ENCODE measurements at regions not wholly inside any gene's neighbourhood (a gene's known extent, or its start where the extent isn't known, plus 50 kb on each side); places are given as distances from the start of the nearest gene placed in this dataset.

DNA sequence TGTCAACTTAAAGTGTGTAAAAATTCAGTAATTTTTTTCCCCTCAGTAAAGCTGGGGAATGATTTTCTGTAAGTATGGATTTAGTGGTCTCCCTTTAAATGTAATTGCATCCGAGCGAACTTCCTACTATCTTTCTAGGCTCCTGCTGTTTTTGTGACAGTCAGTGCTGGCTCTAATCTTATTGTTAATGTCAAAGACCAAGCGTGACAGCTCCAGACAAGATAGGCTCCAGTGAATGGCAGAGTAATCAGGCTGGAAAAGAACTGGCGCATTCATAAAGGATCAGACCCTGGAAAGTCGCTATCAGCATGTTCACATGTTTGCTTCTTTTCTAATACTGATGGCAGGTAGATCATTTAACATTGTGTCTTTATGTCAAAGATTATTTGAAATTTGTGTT lies 908.0 kb upstream of the ATXN8OS start:
- no peaks in the 10 kb centered on the region for H3K36me3 Mint-ChIP-seq
- DNase-seq (ENCODE audit: extremely low spot score, unreplicated experiment) = no peak
- no peaks in the 10 kb centered on the region for H3K4me1 Mint-ChIP-seq (ENCODE audit: unreplicated experiment)
- H3K9me3 Mint-ChIP-seq = no peaks in the 10 kb centered on the region
- H3K27me3 Mint-ChIP-seq = no peaks in the 10 kb centered on the region
- H3K4me3 Mint-ChIP-seq = no peak overlapping the region
- H3K27ac Mint-ChIP-seq = no peak overlapping the region
- TF ChIP-seq, protein P1, sequence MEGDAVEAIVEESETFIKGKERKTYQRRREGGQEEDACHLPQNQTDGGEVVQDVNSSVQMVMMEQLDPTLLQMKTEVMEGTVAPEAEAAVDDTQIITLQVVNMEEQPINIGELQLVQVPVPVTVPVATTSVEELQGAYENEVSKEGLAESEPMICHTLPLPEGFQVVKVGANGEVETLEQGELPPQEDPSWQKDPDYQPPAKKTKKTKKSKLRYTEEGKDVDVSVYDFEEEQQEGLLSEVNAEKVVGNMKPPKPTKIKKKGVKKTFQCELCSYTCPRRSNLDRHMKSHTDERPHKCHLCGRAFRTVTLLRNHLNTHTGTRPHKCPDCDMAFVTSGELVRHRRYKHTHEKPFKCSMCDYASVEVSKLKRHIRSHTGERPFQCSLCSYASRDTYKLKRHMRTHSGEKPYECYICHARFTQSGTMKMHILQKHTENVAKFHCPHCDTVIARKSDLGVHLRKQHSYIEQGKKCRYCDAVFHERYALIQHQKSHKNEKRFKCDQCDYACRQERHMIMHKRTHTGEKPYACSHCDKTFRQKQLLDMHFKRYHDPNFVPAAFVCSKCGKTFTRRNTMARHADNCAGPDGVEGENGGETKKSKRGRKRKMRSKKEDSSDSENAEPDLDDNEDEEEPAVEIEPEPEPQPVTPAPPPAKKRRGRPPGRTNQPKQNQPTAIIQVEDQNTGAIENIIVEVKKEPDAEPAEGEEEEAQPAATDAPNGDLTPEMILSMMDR (conservative IDR thresholded peaks at IDR 0.05) = no peak

- no peaks in the 10 kb centered on the region for H3K4me1 Mint-ChIP-seq (ENCODE audit: unreplicated experiment)
- no peak overlapping the region for H3K27ac Mint-ChIP-seq
Observed at GRCh38 chr13:69198706-69199105, 908.9 kb upstream of the ATXN8OS start.

DNA sequence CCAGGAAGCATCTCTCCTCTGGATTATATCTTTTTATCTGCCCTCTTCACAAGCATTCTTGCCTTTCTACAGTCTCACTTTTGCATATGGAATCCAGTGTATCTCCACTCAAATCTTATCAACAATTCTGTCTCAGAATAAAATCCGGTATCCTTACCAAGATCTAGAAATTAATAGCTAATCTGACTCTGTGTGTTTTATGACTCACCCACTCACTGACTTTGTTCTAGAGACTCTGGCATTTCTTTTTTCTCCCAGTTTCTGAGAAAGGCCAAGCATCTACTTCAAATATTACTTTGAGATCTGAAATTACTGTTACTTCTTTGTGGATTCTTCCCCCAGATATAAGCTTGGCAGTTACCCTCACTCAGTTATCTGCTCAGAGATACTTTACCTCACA lies 913.5 kb upstream of the ATXN8OS start:
- H3K4me3 Mint-ChIP-seq = no peak overlapping the region
- H3K4me1 Mint-ChIP-seq (ENCODE audit: unreplicated experiment) = no peaks in the 10 kb centered on the region
- no peak overlapping the region for H3K27ac Mint-ChIP-seq
- H3K27me3 Mint-ChIP-seq = no peaks in the 10 kb centered on the region
- no peak for DNase-seq (ENCODE audit: extremely low spot score, unreplicated experiment)
- no peaks in the 10 kb centered on the region for H3K36me3 Mint-ChIP-seq
- TF ChIP-seq, protein P1 (conservative IDR thresholded peaks at IDR 0.05) = no peak
- H3K9me3 Mint-ChIP-seq = no peaks in the 10 kb centered on the region

More at GRCh38 chr13:69198706-69199105, 908.9 kb upstream of the ATXN8OS start:
- H3K36me3 Mint-ChIP-seq = no peaks in the 10 kb centered on the region
- no peak for DNase-seq (ENCODE audit: extremely low spot score, unreplicated experiment)
- H3K9me3 Mint-ChIP-seq = no peaks in the 10 kb centered on the region
- H3K27me3 Mint-ChIP-seq = no peaks in the 10 kb centered on the region
- no peak overlapping the region for H3K4me3 Mint-ChIP-seq
- TF ChIP-seq, protein P1 (conservative IDR thresholded peaks at IDR 0.05) = no peak

GRCh38 chr13:69180034-69180433 lies 927.6 kb upstream of the ATXN8OS start:
- Mint-ChIP-seq H3K27ac (no peak overlapping the region), H3K9me3 (peaks cover 8% of the 10 kb centered on the region), H3K27me3 (no peaks in the 10 kb centered on the region), H3K36me3 (no peaks in the 10 kb centered on the region), H3K4me1 (ENCODE audit: unreplicated experiment) (no peaks in the 10 kb centered on the region), H3K4me3 (no peak overlapping the region)
- no peak for DNase-seq (ENCODE audit: extremely low spot score, unreplicated experiment)
- TF ChIP-seq, protein P1 (conservative IDR thresholded peaks at IDR 0.05) = no peak

DNA sequence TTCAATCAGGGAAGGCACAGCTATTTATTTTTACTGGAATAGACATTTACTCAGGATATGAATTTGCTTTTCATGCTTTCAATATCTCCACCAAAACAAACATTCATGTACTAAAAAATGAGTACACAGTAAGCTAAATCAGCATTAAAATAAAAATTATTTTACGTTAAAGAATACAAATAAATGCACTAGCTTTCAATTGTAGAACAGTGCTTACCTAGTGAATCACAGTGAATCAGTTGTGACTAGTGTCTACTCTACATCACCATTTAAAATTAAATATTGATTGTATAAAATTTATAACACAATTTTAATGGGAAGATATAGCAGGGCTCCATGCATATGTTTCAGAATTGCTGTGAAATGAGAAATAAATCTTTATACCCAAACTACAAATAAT lies 929.6 kb upstream of the ATXN8OS start:
- H3K4me3 Mint-ChIP-seq = no peak overlapping the region
- H3K36me3 Mint-ChIP-seq = no peaks in the 10 kb centered on the region
- H3K9me3 Mint-ChIP-seq = no peaks in the 10 kb centered on the region
- no peaks in the 10 kb centered on the region for H3K4me1 Mint-ChIP-seq (ENCODE audit: unreplicated experiment)
- no peak overlapping the region for H3K27ac Mint-ChIP-seq
- H3K27me3 Mint-ChIP-seq = no peaks in the 10 kb centered on the region
- TF ChIP-seq, protein P1 (conservative IDR thresholded peaks at IDR 0.05) = no peak
- no peak for DNase-seq (ENCODE audit: extremely low spot score, unreplicated experiment)

- Mint-ChIP-seq H3K36me3 (no peaks in the 10 kb centered on the region), H3K9me3 (no peaks in the 10 kb centered on the region), H3K4me3 (no peak overlapping the region), H3K27ac (no peak overlapping the region), H3K27me3 (no peaks in the 10 kb centered on the region), H3K4me1 (ENCODE audit: unreplicated experiment) (no peaks in the 10 kb centered on the region)
- TF ChIP-seq, protein P1 (conservative IDR thresholded peaks at IDR 0.05) = no peak
- no peak for DNase-seq (ENCODE audit: extremely low spot score, unreplicated experiment)
Observed at GRCh38 chr13:69168436-69168835, 939.2 kb upstream of the ATXN8OS start.
